Globus pallidus (tissue), 1 donor: ENCODE measurements at regions not wholly inside any gene's neighbourhood (a gene's known extent, or its start where the extent isn't known, plus 50 kb on each side); places are given as distances from the start of the nearest gene placed in this dataset.
"Not testable (repeated sequence)": the region's sequence is repeated elsewhere in the genome, so short reads cannot be mapped to it uniquely, and the experiment has no call there.

Experiments used
- DNase-seq: peaks from one replicate; pipeline ENCODE4 v3.0.0-alpha.2; 2015; ENCODE audit warnings: low spot score

DNA sequence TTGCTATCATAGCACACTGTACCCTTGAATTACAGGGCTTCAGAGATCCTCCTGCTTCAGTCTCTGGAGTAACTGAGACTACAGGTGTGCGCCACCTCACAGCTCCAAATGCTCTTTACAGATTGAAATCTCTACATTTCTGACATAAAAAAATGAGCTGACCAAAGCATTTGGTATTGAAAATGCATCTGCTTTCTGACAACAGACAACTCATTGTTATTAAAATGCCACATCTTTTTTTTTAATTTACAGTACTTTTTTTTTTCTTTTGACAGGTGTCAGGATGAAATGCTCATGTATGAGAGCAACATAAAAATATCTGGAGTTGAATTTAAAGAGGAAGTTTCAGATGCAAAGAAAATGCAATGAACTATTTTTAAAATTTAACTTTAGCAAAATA, 764.5 kb downstream of the TRAM1L1 start:
- DNase-seq, result no peak

DNA sequence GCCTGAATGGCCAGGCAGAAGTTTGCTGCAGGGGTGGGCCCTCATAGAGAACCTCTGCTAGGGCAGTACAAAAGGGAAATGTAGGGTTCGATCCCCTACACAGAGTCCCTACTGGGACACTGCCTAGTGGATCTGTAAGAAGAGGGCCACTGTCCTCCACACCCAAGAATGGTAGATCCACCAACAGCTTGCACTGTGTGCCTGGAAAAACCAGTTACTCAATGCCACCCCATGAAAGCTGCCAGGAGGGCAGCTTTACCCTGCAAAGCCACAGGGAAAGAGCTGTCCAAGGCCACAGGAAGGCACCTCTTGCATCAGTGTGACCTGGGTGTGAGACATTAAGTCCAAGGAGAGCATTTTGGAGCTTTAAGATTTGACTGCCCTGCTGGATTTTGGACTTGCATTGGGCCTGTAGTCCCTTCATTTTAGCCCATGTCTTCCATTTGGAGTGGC, 781.6 kb downstream of the TRAM1L1 start:
- DNase-seq, result no peak

DNA sequence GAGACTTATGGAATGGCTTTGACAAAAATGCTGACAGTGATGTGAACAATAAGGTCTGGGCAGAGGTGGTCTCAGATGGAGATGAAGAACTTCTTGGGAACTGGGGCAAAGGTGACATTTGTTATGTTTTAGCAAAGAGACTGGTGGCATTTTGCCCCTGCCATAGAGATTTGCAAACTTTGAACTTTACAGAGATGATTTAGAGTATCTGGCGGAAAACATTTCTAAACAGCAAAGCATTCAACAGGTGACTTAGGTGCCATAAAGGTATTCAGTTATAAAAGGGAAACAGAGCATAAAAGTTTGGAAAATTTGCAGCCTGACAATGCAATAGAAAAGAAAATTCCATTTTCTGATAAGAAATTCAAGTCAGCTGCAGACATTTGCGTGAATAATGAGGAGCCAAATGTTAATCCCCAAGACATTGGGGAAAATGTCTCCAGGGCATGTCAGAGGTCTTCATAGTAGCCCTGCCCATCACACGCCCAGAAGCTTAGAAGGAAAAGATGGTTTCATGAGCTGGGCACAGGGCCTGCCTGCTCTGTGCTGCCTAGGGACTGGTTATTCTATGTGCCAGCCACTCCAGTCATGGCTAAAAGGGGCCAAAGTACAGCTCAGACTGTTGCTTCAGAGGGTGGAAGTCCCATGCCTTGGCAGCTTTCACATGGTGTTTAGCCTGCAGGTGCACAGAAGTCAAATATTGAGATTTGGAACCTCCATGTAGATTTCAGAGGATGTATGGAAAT, 782.2 kb downstream of the TRAM1L1 start:
- no peak for DNase-seq

DNA sequence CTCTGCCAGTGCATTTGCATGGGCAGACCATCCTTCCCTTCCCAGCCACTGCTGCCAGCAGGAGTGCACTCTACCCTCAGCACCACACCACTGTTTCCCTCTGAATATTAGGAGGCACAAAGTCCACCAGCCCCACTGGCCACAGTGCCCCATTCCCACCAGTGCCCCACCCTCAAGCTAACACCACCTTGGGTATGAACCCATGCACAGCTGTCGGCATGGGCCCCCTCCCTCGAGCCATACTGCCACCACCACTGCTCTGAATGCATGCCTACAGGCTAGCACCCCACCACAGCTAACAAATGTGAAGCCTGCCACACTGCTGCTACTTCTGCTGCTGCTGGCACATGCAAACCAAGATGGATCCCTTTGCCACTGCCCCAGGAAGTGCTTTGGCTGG, 810.4 kb downstream of the TRAM1L1 start:
- no peak for DNase-seq

DNA sequence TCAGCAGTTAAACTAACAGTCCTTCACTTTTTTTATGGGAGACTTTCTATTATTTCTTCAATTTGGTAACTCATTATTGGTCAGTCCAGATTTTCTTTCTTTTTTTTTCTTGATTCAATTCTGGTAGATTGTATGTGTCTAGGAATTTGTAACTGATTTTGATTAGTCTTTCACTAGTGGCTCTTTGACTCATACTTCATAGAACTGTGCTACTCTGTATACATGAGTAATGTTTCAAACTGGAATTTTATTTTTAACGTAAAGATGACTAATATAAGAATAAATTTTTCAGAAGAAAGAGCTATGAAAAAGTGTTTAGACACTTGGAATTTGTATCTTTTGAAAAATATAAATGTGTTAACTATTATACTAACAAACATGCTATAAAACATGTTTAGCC, 813.0 kb downstream of the TRAM1L1 start:
- DNase-seq, result no peak

DNA sequence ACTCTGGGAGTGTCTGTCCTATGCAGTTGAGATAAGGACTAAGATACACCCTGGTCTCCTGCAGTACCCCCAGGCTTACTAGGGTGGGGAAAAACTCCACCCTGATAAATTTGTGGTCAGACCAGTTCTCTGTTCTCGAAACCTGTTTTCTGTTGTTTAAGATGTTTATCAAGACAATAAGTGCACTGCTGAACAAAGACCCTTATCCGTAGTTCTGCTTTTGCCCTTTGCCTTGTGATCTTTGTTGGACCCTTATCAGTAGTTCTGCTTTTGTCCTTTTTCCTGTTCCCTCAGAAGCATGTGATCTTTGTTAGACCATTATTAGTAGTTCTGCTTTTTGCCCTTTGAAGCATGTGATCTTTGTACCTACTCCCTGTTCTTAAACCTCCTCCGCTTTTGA, 824.4 kb downstream of the TRAM1L1 start:
- not testable (repeated sequence) for DNase-seq

DNA sequence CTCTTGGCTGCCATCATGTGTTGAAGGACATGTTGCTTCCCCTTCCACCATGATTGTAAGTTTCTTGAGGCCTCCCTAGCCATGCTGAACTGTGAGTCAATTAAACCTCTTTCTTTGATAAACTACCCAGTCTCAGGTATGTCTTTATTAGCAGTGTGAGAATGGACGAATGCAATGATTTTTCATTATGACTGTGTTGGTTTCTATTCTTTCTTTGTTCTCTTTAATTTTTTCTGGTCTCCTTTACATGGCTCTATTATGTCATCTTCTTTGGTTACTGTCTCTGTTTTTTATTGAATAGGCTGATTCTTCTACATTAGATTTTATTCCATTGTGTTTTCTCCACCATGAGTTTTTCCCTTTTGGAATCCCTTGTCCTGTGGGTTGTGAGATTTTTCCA, 840.6 kb downstream of the TRAM1L1 start:
- no peak for DNase-seq

DNA sequence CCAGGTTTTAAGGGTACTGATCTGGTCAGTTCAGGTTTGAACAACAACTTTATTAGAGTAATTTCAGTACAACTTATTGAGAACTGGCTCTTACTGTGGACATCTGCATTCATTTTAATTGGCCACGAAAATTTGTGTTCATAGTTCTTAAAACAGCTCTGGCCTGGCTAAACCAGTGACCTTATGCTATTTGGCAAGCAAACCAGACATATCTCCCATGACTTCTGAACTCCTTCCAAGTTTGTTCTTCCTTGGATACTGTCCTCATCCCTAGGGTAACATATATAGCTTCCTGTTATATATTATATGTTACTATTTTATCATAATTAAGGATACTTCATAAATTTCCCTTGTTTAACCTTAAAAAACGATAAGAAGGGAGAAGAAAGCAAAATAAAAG, 841.9 kb downstream of the TRAM1L1 start:
- DNase-seq, result no peak

DNA sequence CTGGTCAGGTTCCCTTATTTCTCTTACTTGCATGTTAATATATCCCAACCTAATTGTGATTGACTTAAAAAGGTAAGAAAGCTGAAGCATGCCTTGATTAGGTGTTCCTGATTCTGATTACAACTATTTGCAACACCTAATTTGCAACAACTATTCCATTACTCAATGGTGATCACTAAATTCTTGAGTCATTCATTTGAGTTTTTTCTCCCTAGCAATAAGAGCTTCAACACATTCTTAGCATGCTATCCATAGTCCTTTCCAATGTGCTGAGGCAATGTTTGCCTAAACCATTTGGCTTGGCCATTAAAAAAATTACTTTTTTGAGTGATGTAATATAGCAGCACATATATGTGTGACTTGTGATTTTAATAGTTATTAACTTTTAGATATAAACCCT, 851.4 kb downstream of the TRAM1L1 start:
- no peak for DNase-seq

DNA sequence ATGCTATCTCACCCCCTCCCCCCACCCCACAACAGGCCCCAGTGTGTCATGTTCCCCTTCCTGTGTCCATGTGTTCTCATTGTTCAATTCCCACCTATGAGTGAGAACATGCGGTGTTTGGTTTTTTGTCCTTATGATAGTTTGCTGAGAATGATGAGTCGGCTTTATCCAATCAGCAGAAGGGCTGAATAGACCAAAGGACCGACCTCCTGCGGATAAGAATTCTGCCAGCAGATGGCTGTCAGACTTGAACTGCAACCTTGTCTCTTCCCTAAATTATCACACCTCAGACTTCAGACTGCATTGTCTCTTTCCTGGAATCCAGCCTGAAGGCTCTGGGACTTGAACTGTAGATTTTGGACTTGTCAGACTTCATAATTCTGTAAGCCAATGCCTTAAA, 853.4 kb downstream of the TRAM1L1 start:
- DNase-seq, result not testable (repeated sequence)

DNA sequence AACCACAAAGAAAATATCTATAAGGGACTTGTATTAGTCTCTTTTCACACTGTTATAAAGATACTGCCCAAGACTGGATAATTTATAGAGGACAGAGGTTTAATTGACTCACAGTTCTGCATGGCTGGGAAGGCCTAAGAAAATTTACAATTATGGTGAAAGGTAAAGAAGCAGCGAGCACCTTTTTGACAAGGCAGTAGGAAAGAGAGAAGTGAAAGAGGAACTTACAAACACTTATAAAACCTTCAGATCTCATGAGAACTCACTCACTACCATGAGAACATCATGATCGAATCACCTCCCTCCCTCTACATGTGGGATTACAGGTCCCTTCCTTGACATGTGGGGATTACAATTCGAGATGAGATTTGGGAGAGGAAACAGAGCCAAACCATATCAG, 856.0 kb downstream of the TRAM1L1 start:
- no peak for DNase-seq

DNA sequence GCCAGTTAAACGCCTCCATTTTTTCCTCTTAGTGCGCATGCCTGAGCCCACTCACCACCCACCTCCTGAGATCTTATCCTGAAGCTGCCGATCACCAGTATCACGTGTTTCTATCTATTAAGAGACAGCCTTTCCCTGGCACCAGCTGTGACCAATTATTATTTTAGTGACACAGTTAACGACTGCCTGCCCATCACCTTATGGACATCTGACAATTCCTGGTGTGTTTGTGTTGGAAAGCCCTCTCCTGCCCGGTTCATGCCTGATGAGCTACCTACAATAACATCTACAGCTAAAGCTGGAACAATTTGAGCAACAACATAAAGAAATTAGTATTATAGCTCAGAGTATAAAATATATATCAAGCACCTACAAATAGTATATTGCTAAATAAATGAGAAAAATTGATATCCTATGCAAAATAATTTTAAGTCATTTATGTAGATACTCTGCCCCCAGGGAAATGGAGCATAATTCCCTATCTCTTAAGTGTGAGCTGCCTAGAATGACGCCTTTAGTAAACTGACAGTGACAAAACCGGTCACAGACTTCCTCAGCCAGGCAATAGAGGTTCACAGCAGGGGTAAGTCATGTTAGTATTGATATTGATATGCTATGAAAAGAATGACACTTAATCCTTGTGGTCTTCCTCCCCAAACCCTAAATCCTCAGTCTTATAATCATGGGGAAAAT, 862.2 kb downstream of the TRAM1L1 start:
- no peak for DNase-seq

DNA sequence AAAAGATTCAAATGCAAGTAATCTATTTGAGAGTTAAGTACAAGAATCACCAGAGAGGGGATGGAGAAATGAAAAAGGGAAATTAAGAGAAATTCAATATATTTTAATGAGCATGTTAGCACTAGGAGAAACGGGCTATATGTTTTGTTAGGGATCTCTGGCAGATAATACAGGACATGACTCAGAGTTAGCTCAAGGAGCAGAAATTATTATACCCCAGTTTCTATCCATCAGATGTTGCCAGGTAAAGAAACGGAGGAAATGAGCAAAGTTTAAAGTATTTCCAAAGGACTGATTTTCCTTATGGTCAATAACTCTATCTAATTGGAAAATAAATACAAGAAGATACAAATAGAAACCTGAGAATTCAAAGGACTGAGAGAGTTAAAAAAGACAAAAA, 867.6 kb downstream of the TRAM1L1 start:
- no peak for DNase-seq

DNA sequence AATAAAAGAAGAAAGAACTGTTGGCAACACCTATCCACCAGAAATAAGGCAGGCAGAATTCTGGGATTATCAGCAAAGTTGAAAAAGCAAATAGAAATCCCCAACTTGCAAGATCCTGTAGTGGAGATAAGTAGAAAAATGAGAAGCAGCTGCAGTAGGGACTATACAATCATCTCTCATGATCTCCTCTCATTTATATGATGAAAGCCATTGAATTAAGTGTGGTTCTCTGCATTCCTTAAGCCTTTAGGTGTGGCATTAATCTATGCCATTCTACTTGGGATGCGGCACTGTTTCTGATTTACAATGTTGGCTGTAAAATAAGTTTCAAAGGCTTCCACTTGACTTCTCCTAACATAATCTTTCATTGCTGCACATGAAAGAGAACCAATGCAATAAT, 869.8 kb downstream of the TRAM1L1 start:
- DNase-seq, result no peak

DNA sequence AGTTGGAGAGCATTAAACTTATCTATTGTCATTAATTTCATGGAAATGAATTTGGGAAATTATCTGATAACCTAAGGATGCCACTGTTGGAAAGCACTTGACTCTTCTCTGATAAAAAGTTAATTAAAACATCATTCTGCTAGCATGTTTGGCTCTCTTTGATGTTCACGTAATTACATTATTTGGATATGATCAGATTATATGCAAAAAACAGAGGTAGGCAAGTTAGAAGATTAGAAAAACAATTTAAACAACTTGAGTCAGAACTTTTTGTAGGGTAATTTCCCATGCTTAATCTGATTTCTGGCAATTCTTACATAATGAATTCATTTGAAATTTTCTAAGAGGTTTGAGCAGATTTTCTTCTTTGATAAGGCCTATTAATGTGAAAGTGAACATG, 882.9 kb downstream of the TRAM1L1 start:
- no peak for DNase-seq

DNA sequence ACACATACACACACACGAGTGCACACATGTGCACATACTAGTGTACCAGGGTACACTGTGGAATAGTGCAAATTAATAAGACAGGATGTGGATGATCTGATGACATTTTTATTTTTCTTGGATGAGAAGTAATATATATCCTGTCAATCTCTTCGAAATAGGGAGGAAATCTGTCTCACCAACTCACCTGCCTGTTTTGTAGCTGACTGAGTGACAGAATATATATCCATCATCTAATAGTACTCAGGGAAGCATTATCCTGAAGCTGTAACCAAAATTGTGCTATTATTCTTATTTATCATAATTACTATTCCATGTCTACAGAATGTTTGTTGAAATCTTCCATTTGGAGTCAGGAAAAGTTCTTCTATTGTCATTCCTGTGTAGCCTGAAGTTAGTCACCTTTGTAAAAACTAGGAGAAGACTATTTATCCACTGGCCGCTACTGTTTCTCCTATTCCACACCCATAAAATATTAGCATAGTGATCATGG, 888.0 kb downstream of the TRAM1L1 start:
- no peak for DNase-seq

DNA sequence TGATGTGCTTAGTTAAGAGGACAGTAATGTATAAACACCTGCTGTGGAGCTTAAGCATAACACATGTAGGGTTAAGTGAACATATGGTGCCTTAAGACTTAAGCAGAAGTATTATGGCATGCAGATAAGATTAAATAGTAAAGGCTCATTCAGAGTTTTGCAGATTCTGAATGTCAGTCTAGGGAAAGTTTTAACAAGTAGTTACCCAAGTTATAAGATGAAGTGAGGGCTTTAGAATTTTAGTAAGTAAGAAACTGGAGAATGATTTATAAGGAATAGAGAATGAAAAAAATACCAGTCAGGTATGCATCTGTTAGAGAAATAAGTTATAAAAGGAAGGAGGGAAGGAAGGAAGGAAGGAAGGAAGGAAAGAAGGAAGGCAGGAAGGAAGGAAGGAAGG, 902.1 kb downstream of the TRAM1L1 start:
- DNase-seq, result no peak

DNA sequence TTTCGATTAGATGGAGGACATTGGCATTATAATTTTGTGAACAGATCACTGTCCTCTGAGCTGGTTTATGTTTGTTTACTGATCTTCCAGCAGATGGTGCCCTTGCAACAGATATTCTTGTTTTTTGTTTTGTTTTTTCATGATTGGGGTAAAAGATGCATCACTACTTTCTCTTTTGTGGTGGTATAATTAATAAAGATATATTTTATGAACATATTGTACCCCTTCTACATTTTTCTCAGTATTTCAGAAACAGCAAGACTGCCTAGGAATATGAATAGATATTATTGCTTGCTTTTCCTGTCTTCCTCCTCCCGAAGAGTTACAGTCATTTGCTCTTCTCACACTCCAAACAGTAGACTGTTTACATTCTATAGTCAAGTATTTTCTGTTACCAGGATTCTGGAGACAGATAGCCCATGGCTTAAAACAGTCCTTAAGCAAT, 905.2 kb downstream of the TRAM1L1 start:
- DNase-seq, result peak; percentile 11

DNA sequence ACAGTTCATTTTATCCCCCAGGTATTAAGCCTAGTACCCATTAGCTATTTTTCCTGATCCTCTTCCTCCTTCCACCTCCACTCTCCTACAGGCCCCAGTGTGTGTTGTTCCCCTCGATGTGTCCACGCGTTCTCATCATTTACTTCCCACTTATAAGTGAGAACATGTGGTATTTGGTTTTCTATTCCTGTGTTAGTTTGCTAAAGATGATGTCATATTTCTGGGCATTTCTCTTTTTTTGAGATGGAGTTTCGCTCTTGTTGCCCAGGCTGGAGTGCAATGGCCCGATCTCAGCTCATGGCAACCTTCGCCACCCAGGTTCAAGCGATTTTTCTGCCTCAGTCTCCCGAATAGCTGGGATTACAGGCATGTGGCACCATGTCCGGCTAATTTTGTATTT, 934.0 kb downstream of the TRAM1L1 start:
- not testable (repeated sequence) for DNase-seq

DNA sequence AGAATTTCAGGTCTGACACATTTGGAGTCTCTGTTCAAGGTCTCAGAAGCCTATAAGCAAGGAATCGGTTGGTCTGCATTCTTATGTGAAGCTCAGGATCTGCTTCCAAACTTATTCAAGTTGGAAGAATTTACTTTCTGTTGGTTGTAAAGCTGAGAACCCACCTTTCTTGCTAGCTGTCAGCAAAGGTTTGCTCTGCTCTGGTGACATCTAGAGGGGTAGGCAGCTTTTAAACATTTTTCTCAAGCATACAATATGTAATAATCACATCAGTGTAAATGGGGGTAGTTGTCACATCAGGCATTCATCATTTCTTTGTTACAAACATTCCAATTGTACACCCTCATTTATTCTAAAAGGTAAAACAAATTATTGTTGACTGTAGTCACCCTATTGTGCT, 935.2 kb downstream of the TRAM1L1 start:
- DNase-seq, result no peak

DNA sequence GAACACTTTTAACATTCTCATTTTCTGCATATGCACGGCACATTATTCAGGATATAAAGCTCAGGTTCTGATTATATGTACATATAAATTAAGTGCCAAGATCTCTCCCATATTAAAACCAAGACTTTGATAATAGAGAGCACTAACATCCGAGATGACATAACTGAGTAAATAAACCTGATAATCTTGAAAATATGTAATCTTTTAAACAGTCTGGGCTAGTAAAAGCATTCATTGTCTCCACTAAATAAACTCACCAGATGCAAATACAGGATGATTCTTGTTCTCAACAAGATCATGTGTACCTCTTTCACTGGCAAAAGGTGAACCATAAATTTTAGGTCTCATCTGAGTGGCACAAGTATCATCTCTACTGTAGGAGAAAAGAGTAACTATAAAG, 942.2 kb downstream of the TRAM1L1 start:
- DNase-seq, result no peak

DNA sequence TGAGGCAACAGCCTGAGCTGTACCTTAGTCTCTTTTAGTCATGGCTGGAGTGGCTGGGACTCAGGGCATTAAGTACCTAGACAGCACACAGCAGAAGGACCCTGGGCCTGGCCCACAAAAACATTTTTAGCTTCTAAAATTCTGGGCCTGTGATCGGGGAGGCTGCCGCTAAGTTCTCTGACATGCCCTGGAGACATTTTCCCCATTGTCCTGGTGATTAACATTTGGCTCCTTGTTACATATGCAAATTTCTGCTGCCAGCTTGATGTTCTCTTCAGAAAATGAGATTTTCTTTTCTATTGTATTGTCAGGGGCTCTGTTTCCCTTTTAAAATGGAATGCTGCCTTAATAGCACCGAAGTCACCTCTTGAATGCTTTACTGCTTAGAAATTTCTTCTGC, 952.4 kb downstream of the TRAM1L1 start:
- DNase-seq, result no peak

DNA sequence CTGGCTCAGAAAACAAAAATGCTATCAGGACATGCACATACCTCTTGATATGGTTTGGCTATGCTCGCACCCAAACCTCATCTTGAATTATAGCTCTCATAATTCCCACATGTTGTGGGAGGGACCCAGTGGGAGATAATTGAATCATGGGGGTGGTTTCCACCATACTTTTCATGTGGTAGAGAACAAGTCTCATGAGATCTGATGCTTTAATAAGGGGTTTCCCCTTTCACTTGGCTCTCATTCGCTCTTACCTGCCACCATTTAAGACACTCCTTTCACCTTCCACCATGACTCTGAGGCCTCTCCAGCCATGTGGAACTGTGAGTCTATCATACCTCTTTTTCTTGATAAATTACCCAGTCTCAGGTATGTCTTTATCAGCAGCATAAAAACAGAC, 958.6 kb downstream of the TRAM1L1 start:
- DNase-seq, result no peak

DNA sequence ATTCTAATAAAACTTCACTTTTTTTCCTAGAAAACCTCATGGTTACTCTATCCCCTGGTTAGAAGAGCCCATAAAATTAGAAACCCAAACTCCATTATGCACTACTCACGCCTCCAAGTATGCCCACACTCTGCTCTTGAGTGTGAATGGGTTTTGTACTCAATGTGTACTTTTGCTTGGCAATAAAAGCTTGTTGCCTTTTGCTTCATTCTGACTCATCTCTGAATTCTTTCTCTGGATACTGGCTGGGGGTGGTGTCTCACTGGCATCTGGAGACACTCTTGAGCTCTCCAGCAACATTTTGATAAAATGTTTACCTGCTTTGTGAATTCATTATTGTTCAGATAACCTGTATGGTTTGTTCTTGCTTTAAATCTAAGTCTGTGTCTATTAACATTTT, 963.3 kb downstream of the TRAM1L1 start:
- no peak for DNase-seq
